ENCODE measurements at regions not wholly inside any gene's neighbourhood (a gene's known extent, or its start where the extent isn't known, plus 50 kb on each side); places are given as distances from the start of the nearest gene placed in this dataset.

- ATAC-seq (ENCODE audit: low read depth) = no peak
These were observed 54.4 kb upstream of the PDSS1 start for GRCh38 chr10:26642896-26643653.

GRCh38 chr10:26647602-26648244 lies 49.8 kb upstream of the PDSS1 start:
- no peak for DNase-seq (ENCODE audit: low spot score)

More at GRCh38 chr10:26642896-26643653, 54.4 kb upstream of the PDSS1 start:
- Histone ChIP-seq H3K9me3 (ENCODE audit: severe bottlenecking) (no peaks in the 10 kb centered on the region), H3K27me3 (ENCODE audit: insufficient read depth, poor library complexity, severe bottlenecking) (no peaks in the 10 kb centered on the region), H3K36me3 (ENCODE audit: low read depth) (no peaks in the 10 kb centered on the region), H3K27ac (ENCODE audit: poor library complexity, severe bottlenecking) (no peak overlapping the region), H3K4me3 (ENCODE audit: severe bottlenecking) (no peak overlapping the region), H3K4me1 (ENCODE audit: insufficient read depth, poor library complexity, severe bottlenecking) (no peaks in the 10 kb centered on the region)
- TF ChIP-seq CTCF (IDR thresholded peaks at IDR 0.05; ENCODE audit: poor library complexity, severe bottlenecking) = no peak
- no peak for DNase-seq (ENCODE audit: low spot score)

More at GRCh38 chr10:26647602-26648244, 49.8 kb upstream of the PDSS1 start:
- Histone ChIP-seq H3K9me3 (ENCODE audit: severe bottlenecking) (no peaks in the 10 kb centered on the region), H3K4me1 (ENCODE audit: insufficient read depth, poor library complexity, severe bottlenecking) (no peaks in the 10 kb centered on the region), H3K27ac (ENCODE audit: poor library complexity, severe bottlenecking) (no peak overlapping the region), H3K36me3 (ENCODE audit: low read depth) (no peaks in the 10 kb centered on the region), H3K27me3 (ENCODE audit: insufficient read depth, poor library complexity, severe bottlenecking) (no peaks in the 10 kb centered on the region), H3K4me3 (ENCODE audit: severe bottlenecking) (no peak overlapping the region)
- no peak for ATAC-seq (ENCODE audit: low read depth)
- no peak for TF ChIP-seq CTCF (IDR thresholded peaks at IDR 0.05; ENCODE audit: poor library complexity, severe bottlenecking)

All from RWPE2 (cell line).